SK-MEL-5 (cell line): ENCODE measurements at regions not wholly inside any gene's neighbourhood (a gene's known extent, or its start where the extent isn't known, plus 50 kb on each side); places are given as distances from the start of the nearest gene placed in this dataset.

Experiments
- DNase-seq: peaks from one replicate; pipeline ENCODE4 v3.0.0-alpha.2; 2016; ENCODE audit warnings: low read depth, low spot score
- in situ Hi-C: cut with HindIII; loops from 2 replicates; pipeline ENCODE4 v1.10.0; 2016; ENCODE audit warnings: low sequenced_read_pairs, high pct_unique_total_duplicates, low pct_unique_long_range_greater_than_20kb

DNA sequence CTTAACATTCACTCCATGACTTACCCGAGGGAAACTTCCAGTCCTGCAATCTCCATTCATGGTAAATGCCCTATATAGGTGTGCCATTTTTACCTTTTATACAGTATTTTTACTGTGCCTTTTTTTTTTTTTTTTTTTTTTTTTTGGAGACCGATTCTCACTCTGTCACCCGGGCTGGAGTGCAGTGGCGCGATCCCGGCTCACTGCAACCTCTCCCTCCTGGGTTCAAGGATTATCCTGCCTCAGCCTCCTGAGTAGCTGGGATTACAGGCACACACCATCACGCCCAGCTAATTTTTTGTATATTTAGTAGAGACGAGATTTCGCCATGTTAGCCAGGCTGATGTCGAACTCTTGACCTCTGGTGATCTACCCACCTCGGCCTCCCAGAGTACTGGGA, 124.4 kb upstream of the PLPPR4 start:
- in situ Hi-C loops, result no loop called here
- no peak for DNase-seq

DNA sequence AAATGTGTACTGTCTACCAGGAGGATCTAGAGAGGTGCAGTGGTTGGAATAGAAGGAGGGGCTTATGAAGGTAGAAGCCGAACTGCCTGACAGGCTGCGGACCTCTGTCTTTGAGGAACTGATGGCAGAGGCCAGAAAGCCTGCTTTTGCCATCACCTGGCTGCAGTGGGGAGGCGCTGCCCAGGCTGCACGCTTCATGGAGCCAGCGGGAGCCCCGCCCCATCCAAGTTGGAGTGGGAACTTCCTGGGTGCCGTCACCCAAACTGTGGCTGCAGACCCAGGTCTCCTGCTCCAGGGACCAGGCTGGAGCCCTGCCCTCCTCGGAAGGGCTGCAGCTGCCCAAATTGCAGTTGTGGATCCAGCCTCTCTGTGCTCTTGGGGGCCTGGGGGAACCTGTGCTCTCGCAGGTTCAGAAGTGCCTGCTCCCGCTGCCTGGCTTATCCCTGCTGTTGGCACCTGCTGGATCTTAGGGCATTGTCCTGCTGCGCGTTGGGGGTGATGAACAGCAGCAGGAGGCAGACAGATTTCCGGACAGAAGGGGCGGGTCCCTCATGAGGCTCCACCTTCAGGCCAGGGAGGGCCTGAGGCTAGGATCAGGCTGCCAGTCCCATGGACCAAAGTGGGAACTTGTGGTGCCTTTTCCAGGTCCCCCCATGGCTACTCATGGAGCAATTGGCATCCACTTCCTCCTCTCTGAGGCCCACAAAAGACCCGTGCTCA, 118.0 kb upstream of the PLPPR4 start:
- peak; percentile 2 for DNase-seq
- in situ Hi-C loops, result no loop called here

GRCh38 chr1:99149952-99150351, 114.3 kb upstream of the PLPPR4 start:
- in situ Hi-C loops, result no loop called here
- DNase-seq, result no peak

GRCh38 chr1:99152132-99152531, 112.2 kb upstream of the PLPPR4 start:
- in situ Hi-C loops, result no loop called here

GRCh38 chr1:99163671-99164070, 100.6 kb upstream of the PLPPR4 start:
- in situ Hi-C loops, result no loop called here

More at GRCh38 chr1:99152132-99152531, 112.2 kb upstream of the PLPPR4 start:
- no peak for DNase-seq

GRCh38 chr1:99170516-99170915, 93.8 kb upstream of the PLPPR4 start:
- in situ Hi-C loops, result no loop called here
- no peak for DNase-seq

More at GRCh38 chr1:99163671-99164070, 100.6 kb upstream of the PLPPR4 start:
- no peak for DNase-seq

DNA sequence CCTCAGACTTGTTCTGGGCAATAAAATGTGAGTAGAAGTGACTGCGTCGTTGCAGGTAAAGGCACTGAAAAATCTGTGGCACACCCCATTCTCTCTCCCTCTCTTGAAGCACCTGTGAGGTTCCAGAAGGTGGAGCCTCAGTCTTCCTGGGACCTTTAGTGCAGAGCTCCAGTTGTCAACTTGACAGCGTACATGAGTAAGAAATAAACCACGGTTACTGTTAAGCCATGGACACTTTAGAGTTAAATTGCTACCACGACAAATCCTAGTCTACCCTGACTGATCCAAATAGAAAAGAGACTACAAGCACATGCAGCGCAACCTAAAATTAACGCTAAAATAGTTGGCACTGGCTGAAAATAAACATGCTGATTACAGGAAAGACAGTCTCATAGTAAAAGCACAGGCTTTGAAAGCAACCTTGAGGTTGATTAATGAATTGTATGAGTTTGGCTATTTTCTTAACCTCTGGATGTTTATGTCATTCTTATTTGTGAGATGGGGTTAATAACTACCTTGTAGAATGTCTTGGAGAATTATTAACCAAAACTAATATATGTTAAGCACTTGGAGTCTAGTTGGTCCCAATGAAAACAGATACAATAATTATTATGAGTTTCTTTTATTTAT, 93.0 kb upstream of the PLPPR4 start:
- in situ Hi-C loops, result no loop called here
- no peak for DNase-seq

- in situ Hi-C loops, result no loop called here
- no peak for DNase-seq
These were observed 91.0 kb upstream of the PLPPR4 start for GRCh38 chr1:99173282-99173681.

- in situ Hi-C loops, result no loop called here
- no peak for DNase-seq
These were observed 90.4 kb upstream of the PLPPR4 start for GRCh38 chr1:99173900-99174299.

DNA sequence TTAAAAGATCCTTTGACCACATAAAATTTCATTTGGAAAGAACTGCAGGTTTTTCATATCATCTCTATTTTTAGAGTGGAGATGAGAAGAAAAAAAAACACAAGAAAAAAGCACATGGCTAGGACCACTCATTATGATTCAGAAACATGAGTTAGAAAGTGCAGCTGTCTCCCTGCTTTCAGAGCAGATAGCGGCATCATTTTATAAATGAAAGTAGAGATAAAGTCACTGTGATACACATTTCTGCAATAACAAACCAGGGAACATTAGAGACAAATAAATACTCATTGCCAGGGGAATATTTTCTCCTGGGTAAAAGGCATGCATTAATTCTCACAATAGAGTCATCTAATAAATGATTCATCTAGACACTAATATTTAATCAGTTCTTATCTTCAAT, 87.5 kb upstream of the PLPPR4 start:
- DNase-seq, result no peak
- in situ Hi-C loops, result no loop called here

- in situ Hi-C loops, result no loop called here
- no peak for DNase-seq
These were observed 86.8 kb upstream of the PLPPR4 start for GRCh38 chr1:99177465-99177864.

- peak; percentile 89 for DNase-seq
- in situ Hi-C loops, result no loop called here
These were observed 83.9 kb upstream of the PLPPR4 start for GRCh38 chr1:99180343-99180808.

DNA sequence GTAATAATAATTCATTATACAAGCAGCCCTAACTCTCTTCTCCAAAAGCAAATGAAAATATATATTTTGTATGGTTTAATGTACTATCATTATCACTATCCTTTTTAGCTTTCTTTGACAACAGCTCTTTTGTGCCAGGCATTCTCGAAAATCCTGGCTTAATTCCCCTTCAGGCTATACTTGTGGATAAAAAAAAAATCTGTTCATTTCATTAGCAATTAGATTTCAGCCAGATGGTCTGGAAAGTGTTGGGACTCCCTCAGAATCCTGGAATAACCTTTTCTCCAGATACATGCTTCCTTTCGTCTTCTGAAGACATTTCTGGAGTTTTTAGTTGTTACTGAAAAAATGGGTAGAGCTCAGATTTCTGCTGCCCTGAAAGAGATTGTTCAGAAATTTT, 83.4 kb upstream of the PLPPR4 start:
- peak; percentile 42 for DNase-seq
- in situ Hi-C loops, result no loop called here

GRCh38 chr1:99181892-99182291, 82.4 kb upstream of the PLPPR4 start:
- no peak for DNase-seq

DNA sequence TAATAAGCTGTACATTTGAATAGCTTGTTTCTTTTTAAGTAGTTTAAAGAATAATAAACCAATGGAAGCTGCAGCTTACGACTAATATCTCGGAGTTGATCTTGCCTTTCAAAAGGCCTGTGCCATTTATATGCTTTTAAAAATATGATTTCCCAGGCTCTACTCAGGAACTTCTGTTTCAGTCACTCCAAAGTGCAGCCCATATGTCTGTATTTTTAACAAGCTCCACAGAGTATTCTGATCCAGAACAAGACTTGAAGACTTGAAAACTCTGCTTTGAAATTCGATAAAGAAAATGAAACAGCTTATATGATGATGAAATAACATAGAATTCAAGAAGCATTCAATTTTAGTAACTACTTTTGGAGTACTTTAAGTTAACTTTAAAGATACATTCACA, 79.1 kb upstream of the PLPPR4 start:
- in situ Hi-C loops, result no loop called here
- no peak for DNase-seq

More at GRCh38 chr1:99181892-99182291, 82.4 kb upstream of the PLPPR4 start:
- in situ Hi-C loops, result no loop called here

- no peak for DNase-seq
- in situ Hi-C loops, result no loop called here
These were observed 70.9 kb upstream of the PLPPR4 start for GRCh38 chr1:99193431-99193830.

GRCh38 chr1:99198393-99198792, 65.9 kb upstream of the PLPPR4 start:
- in situ Hi-C loops, result no loop called here
- no peak for DNase-seq

GRCh38 chr1:99207216-99207615, 57.1 kb upstream of the PLPPR4 start:
- in situ Hi-C loops, result no loop called here

More at GRCh38 chr1:99207216-99207615, 57.1 kb upstream of the PLPPR4 start:
- DNase-seq, result no peak
